HG03060 (cell line): ENCODE measurements at regions not wholly inside any gene's neighbourhood (a gene's known extent, or its start where the extent isn't known, plus 50 kb on each side); places are given as distances from the start of the nearest gene placed in this dataset.

Source experiments
- ATAC-seq: cut with Tn5 transposase; IDR thresholded peaks from one replicate; pipeline ENCODE4 v1.9.1; 2021; ENCODE audit warnings: low read depth, moderate number of reproducible peaks; ENCODE audit not compliant: unreplicated experiment

DNA sequence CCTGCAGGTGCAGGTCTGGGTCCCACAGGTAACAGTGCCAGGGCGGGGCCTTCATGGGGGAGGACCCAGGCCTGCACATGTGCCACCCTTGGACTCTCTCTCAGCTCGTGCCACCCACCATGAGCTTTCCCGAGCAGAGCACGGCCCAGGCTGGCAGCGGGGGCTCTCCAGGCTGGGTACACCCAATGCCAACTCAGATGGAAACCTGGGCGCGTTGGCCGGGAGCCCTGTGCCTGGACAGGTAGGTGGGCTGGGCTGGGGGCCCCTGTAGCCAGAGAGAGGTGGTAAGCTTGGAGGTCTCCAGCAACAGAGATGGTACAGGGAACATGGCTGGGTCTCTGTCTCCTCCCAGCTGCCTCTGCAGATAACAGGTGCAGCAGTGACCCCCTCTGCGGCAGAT is 69.9 kb upstream of the ADARB2 start:
- ATAC-seq: no peak

DNA sequence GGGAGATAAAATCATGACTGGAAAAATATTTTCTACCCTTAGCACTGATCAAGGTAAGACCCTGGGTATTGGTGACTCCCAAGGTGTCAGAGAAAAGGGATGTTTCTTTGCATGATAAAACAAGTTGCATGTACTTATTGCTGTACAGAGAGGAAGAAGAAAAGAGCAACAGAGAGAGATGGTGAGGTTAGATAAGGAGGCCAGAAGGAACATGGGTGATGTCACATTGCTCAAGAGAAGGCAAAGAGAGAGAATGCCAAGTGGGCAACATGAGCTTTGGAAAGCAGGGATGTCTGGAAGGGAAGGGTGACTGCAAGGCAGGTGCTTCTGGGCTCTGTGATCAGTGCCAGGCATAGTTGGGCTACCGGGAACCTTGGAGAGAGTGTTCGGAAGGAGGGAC is 65.1 kb upstream of the ADARB2 start:
- ATAC-seq: no peak

DNA sequence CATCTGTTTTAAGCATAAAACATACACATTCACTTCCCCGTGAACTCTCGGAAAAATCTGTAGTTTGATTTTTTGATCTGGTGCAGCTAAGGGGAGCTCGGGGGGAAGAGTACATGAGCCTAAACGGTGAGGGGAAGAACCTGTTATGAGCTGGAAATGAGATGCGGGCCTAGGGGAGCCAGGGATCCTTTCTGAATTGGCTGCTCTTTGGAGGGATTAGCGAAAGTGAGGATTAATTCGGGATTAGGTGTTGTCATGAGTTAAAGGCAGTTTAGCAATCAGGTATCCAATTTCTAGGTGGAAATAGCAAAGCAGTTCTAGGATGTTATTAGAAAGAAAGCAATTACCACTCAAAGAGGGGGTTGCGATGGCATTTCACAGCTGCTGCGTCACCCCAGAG is 51.1 kb upstream of the ADARB2 start:
- no peak for ATAC-seq
